ENCODE measurements at regions not wholly inside any gene's neighbourhood (a gene's known extent, or its start where the extent isn't known, plus 50 kb on each side); places are given as distances from the start of the nearest gene placed in this dataset.

DNA sequence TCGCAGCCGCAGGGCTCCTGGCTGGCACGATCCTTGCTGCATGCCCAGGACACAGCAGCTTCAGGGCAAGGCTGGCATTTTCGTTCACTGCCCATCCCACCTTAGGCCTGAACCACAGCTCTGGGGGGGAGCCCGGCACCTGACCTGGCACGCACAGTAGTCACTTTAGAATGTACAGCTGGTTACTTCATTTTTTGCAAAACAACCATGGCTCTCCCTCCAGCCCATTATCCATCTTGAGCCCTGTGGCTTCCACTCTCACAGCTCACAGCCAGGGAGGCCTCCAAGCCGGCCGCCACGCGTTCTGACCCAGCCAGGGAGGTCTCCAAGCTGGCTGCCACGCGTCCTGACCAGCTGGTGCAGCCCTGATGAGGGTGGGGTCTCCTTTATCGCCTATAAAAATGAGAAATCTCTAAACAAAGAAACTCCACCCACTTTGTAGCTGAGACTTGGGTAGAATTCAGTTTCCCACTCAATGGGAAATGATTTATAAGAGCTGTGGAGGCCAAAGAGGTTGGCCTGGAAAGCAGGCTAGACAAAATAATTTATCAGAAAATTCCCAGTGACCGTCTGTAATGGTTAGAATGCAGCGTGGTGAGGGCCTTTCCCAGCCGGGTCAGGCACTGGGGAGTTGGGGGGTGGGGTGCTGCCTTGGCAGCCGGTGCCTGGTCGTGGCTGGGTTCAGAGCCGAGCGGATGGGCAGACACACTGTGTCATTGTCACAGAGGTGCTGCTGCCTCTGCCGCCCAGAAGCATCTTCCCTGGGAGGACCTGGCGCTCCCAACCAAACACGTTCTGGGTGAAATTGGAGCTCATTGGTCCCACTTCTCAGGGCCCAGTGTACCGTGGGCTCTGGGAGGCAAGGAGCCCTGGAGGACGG lies 54.6 kb upstream of the ACTRT2 start:
- Histone ChIP-seq H3K4me1 (no peaks in the 10 kb centered on the region), H3K4me3 (no peak overlapping the region), H3K36me3 (no peaks in the 10 kb centered on the region), H3K27me3 (peaks cover 0 to 4% (median 0%) of the 10 kb centered on the region in 4 donors), H3K9me3 (no peaks in the 10 kb centered on the region), H3K27ac (no peak overlapping the region)
- peak in 1 of 2 donors; percentile 46 for DNase-seq
- 73 to 75% methylated on average over 20 to 25 of the region's 25 CpGs for WGBS, 2 donors
- TF ChIP-seq, protein P1, sequence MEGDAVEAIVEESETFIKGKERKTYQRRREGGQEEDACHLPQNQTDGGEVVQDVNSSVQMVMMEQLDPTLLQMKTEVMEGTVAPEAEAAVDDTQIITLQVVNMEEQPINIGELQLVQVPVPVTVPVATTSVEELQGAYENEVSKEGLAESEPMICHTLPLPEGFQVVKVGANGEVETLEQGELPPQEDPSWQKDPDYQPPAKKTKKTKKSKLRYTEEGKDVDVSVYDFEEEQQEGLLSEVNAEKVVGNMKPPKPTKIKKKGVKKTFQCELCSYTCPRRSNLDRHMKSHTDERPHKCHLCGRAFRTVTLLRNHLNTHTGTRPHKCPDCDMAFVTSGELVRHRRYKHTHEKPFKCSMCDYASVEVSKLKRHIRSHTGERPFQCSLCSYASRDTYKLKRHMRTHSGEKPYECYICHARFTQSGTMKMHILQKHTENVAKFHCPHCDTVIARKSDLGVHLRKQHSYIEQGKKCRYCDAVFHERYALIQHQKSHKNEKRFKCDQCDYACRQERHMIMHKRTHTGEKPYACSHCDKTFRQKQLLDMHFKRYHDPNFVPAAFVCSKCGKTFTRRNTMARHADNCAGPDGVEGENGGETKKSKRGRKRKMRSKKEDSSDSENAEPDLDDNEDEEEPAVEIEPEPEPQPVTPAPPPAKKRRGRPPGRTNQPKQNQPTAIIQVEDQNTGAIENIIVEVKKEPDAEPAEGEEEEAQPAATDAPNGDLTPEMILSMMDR (IDR thresholded peaks at IDR 0.05), result no peak
- TF ChIP-seq EP300 (IDR thresholded peaks at IDR 0.05) (no peak), POLR2A (IDR thresholded peaks at IDR 0.05) (no peak), POLR2AphosphoS5 (IDR thresholded peaks at IDR 0.05) (no peak)
- no peak for ATAC-seq (ENCODE audit: low FRiP score in 2 of 2)

DNA sequence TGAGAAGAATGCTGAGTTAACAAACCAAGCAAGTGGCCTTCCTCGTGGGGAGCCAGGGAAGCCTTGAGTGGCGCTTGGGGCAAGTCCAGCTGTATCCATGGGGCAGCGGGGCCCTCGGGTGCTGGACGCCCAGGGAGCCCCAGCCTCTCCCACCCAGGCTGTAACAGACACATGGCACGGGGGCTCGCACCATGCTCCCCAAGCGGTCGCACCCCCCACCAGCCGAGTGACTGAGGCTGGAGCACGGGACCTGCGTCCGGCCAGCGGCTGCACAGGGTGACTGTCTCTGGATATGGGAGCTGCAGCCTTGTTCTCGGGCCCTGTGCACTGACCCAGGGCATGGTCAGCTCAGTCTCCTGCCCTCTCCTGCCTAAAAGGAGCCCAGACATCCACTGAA lies 53.9 kb upstream of the ACTRT2 start:
- H3K27ac ChIP-seq, result no peak overlapping the region
- DNase-seq (peak in 1 of 2 donors; percentile 73), ATAC-seq (ENCODE audit: low FRiP score in 2 of 2) (no peak)
- peaks cover 0 to 4% (median 0%) of the 10 kb centered on the region in 4 donors for H3K27me3 ChIP-seq
- H3K9me3 ChIP-seq, result no peaks in the 10 kb centered on the region
- TF ChIP-seq POLR2AphosphoS5 (IDR thresholded peaks at IDR 0.05) (no peak), EP300 (IDR thresholded peaks at IDR 0.05) (no peak), POLR2A (IDR thresholded peaks at IDR 0.05) (no peak)
- TF ChIP-seq, protein P1 (IDR thresholded peaks at IDR 0.05), result no peak
- no peak overlapping the region for H3K4me3 ChIP-seq
- WGBS, 2 donors, result 90% methylated on average over 15 of the region's 15 CpGs; no CpG with 5 or more reads in 1 of the 2 donors
- no peaks in the 10 kb centered on the region for H3K4me1 ChIP-seq
- no peaks in the 10 kb centered on the region for H3K36me3 ChIP-seq

DNA sequence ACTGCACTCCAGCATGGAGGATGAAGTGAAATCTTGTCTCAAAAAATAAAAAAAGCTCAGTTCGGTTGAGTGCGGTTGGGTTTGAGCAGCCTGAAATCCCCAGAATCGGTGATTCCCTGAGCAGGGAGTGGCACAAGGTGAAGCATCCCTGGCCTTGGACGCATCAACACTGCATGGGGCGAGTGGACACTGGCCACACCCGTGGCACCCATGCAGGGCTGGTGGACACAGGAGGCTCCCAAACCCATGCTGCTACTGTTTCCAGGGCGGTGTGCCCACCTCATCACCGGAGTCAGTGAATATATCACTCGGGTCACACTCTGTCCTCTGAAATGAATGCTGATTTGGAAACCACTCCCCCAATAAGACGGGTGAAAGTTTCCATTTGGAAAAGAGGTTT lies 53.4 kb upstream of the ACTRT2 start:
- no peaks in the 10 kb centered on the region for H3K4me1 ChIP-seq
- 76 to 77% methylated on average over 9 to 10 of the region's 10 CpGs for WGBS, 2 donors
- no peak for ATAC-seq (ENCODE audit: low FRiP score in 2 of 2)
- H3K27ac ChIP-seq, result no peak overlapping the region
- H3K36me3 ChIP-seq, result no peaks in the 10 kb centered on the region
- no peak for TF ChIP-seq POLR2A (IDR thresholded peaks at IDR 0.05)
- TF ChIP-seq EP300 (IDR thresholded peaks at IDR 0.05), result no peak
- TF ChIP-seq, protein P1 (IDR thresholded peaks at IDR 0.05), result no peak
- no peak for TF ChIP-seq POLR2AphosphoS5 (IDR thresholded peaks at IDR 0.05)
- DNase-seq, result no peak
- H3K27me3 ChIP-seq, result peaks cover 0 to 4% (median 0%) of the 10 kb centered on the region in 4 donors
- no peaks in the 10 kb centered on the region for H3K9me3 ChIP-seq
- no peak overlapping the region for H3K4me3 ChIP-seq

DNA sequence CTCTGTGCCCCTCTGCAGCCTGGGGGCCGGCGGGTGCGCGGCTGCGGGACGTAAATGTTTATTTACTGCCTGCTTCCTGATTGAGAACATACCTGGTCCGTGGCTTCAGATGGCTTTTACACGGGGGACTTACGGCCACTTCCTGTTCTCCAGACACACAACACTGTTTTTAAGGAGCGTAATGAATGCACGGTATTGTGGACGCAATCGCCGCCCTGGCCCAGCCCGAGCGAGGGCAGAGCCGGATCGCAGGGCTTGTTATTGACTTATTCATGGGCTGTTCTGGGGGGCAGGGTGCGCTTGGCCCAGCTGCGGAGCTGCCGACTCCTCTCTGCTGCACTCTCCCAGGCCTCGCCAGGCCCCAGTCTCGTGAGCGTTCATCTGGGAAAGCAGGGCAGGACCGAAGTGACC lies 52.8 kb upstream of the ACTRT2 start:
- WGBS, 2 donors, result 38 to 40% methylated on average over 25 of the region's 25 CpGs
- Histone ChIP-seq H3K27ac (no peak overlapping the region), H3K27me3 (peaks cover 0 to 4% (median 0%) of the 10 kb centered on the region in 4 donors)

More for the DNA sequence above, 52.8 kb upstream of the ACTRT2 start:
- no peaks in the 10 kb centered on the region for H3K9me3 ChIP-seq
- ATAC-seq (ENCODE audit: low FRiP score in 2 of 2), result no peak
- no peak overlapping the region for H3K4me3 ChIP-seq
- peak in 1 of 2 donors; percentile 76 for DNase-seq
- no peaks in the 10 kb centered on the region for H3K4me1 ChIP-seq
- no peak for TF ChIP-seq POLR2A (IDR thresholded peaks at IDR 0.05)
- TF ChIP-seq, protein P1 (IDR thresholded peaks at IDR 0.05), result no peak
- TF ChIP-seq EP300 (IDR thresholded peaks at IDR 0.05), result no peak
- no peaks in the 10 kb centered on the region for H3K36me3 ChIP-seq

Measured in upper lobe of left lung (tissue), 6 donors.